SJSA1 (cell line): ENCODE measurements at regions not wholly inside any gene's neighbourhood (a gene's known extent, or its start where the extent isn't known, plus 50 kb on each side); places are given as distances from the start of the nearest gene placed in this dataset.
A peak's percentile ranks its signal among the peaks of the same experiment; 100 is the strongest.
"Not testable (repeated sequence)": the region's sequence is repeated elsewhere in the genome, so short reads cannot be mapped to it uniquely, and the experiment has no call there.

Experiments
- DNase-seq, 2 experiments: peaks; one replicate each; pipeline ENCODE4 v3.0.0-alpha.2; 2015 to 2020; ENCODE audit warnings: low spot score in 2 of 2, low read depth in 1 of 2
- H3K27ac ChIP-seq: fragments of 250-450 bp; sonication (Bioruptor Pico); 2 replicates; pipeline ENCODE4 v1.5.1; 2020; ENCODE audit warnings: mild to moderate bottlenecking, moderate library complexity
- H3K27me3 ChIP-seq: fragments of 250-450 bp; sonication (Bioruptor Pico); replicated peaks from 2 replicates; pipeline ENCODE4 v1.5.1; 2020; ENCODE audit warnings: mild to moderate bottlenecking, moderate library complexity
- H3K36me3 ChIP-seq: fragments of 250-450 bp; sonication (Bioruptor Pico); 2 replicates; pipeline ENCODE4 v1.5.1; 2020; ENCODE audit warnings: mild to moderate bottlenecking
- H3K4me1 ChIP-seq: fragments of 250-450 bp; sonication (Bioruptor Pico); replicated peaks from 2 replicates; pipeline ENCODE4 v1.6.1; 2021; ENCODE audit warnings: mild to moderate bottlenecking
- H3K4me3 ChIP-seq: fragments of 250-450 bp; sonication (Bioruptor Pico); 2 replicates; pipeline ENCODE4 v1.5.1; 2020; ENCODE audit warnings: mild to moderate bottlenecking
- H3K9me3 ChIP-seq: fragments of 250-450 bp; sonication (Bioruptor Pico); replicated peaks from 2 replicates; pipeline ENCODE4 v1.5.1; 2020; ENCODE audit warnings: mild to moderate bottlenecking

- no peaks in the 10 kb centered on the region for H3K9me3 ChIP-seq
- H3K27ac ChIP-seq: no peak overlapping the region
- H3K4me3 ChIP-seq: no peak overlapping the region
- no peaks in the 10 kb centered on the region for H3K36me3 ChIP-seq
- H3K4me1 ChIP-seq: peaks cover 5% of the 10 kb centered on the region; the same call in 1 of the 2 replicates
- no peak for DNase-seq
- no peaks in the 10 kb centered on the region for H3K27me3 ChIP-seq
Measured at GRCh38 chr14:71783088-71783487, 149.1 kb upstream of the RGS6 start.

GRCh38 chr14:71783786-71784185, 148.4 kb upstream of the RGS6 start:
- Histone ChIP-seq H3K36me3 (no peaks in the 10 kb centered on the region), H3K4me1 (peaks cover 5% of the 10 kb centered on the region; the same call in 1 of the 2 replicates), H3K27ac (no peak overlapping the region), H3K9me3 (no peaks in the 10 kb centered on the region), H3K4me3 (no peak overlapping the region), H3K27me3 (no peaks in the 10 kb centered on the region)
- DNase-seq: no peak

DNA sequence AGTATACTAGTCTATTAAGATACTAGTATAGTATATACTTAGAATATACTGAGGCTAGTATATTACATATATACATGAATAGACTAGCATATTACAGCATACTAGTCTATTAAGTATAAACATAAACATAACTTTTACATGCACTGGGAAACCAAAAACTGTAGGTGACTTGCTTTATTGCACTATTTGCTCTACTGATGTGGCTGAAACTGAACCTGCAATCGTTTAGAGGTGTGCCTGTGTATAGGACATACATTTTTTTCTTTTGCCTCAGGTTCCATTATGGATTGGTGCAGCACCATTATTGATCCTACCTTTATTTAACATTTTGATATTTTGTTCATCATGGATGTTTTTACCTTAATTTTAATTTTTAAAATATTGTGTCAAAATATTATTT, 143.2 kb upstream of the RGS6 start:
- Histone ChIP-seq H3K36me3 (no peaks in the 10 kb centered on the region), H3K4me1 (no peaks in the 10 kb centered on the region), H3K9me3 (no peaks in the 10 kb centered on the region), H3K27me3 (no peaks in the 10 kb centered on the region), H3K27ac (no peak overlapping the region), H3K4me3 (no peak overlapping the region)
- DNase-seq: no peak

DNA sequence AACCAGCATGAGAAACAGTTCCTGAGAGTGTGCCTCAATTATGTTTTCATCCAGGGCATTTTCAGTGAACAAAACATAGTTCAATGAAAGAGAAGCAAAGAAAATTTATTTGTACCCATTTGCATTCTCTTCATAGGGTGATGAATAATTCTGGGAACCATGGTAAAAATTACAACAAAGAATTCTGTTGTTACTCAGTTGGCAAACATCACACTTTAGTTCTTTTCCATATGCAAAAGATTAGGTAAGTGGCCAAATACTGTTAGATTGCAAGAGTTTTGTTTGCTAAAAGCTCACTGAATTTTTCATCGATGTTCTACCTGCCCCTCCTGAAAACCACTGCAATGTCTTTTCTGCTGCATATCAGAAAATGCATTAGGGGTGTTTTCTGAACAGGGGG, 132.4 kb upstream of the RGS6 start:
- Histone ChIP-seq H3K4me1 (peaks cover 34% of the 10 kb centered on the region), H3K27ac (no peak overlapping the region), H3K4me3 (no peak overlapping the region), H3K36me3 (no peaks in the 10 kb centered on the region), H3K27me3 (no peaks in the 10 kb centered on the region), H3K9me3 (no peaks in the 10 kb centered on the region)
- DNase-seq: no peak

DNA sequence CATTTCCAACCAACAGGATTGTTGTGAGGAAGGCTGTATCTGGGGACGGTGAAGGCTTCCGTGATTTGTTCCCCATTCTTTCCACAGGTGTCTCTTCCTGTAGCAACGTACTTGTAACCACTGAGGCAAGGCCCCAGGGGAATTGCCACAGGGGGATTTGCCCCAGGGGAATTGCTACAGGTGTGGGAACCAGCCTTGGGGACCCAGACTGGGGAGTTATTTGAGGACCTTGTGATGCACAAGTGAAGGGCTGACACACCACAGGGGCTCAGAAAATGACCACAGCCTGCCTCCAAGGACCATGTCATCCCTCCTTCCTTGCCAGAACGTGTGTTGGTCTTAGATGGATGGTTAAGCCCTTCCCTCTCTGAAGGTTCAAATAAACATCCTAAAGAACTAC, 131.4 kb upstream of the RGS6 start:
- Histone ChIP-seq H3K27me3 (no peaks in the 10 kb centered on the region), H3K4me1 (peaks cover 36% of the 10 kb centered on the region), H3K9me3 (no peaks in the 10 kb centered on the region), H3K36me3 (no peaks in the 10 kb centered on the region), H3K27ac (no peak overlapping the region), H3K4me3 (no peak overlapping the region)
- DNase-seq: no peak

DNA sequence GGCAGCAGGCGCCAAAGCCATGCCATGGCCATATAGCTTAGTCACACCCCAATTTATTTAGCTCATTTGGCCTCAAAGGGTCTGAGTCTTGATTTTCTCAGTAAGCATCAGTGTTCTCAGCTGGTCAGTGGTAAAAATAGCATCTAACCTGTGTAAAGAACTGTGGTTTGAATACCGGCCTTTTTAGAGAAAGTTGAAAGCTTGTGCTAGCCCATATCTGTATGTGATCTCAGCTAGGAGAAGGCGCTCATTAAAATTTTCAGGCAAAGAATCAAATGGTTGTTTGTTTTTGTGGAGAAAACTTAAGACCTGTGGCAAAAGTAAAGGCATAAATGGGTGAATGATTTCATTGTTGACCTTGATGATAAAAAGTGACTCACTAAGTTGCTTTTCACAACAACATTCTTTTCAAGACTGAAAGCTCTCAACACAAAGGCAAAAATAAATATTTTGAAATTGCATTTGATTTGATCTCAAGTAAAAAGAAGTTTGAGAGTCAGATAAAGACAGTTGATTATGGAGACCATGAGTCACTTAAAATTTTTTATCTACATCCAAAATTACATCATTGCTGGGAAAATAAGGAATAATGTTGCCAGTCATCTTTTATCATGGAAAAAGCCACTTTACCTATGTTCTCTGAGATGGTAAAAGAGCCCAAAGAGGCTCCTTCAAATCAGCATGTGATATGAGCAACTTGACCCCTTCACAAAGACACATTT, 128.5 kb upstream of the RGS6 start:
- Histone ChIP-seq H3K36me3 (no peaks in the 10 kb centered on the region), H3K9me3 (no peaks in the 10 kb centered on the region), H3K27me3 (no peaks in the 10 kb centered on the region), H3K4me1 (peaks cover 36% of the 10 kb centered on the region), H3K27ac (peak overlapping the region; percentile 77), H3K4me3 (no peak overlapping the region)
- DNase-seq: peak; percentile 44 to 90

GRCh38 chr14:71804992-71805391, 127.2 kb upstream of the RGS6 start:
- no peak overlapping the region for H3K4me3 ChIP-seq
- DNase-seq: no peak
- no peaks in the 10 kb centered on the region for H3K36me3 ChIP-seq
- H3K27me3 ChIP-seq: no peaks in the 10 kb centered on the region
- H3K27ac ChIP-seq: peak overlapping the region; percentile 77; the same call in 1 of the 2 replicates
- H3K4me1 ChIP-seq: peaks cover 24% of the 10 kb centered on the region
- no peaks in the 10 kb centered on the region for H3K9me3 ChIP-seq

- not testable (repeated sequence) for H3K36me3 ChIP-seq, H3K9me3 ChIP-seq, H3K4me3 ChIP-seq, H3K27me3 ChIP-seq, H3K27ac ChIP-seq
- DNase-seq: peak; percentile 43 to 53
- H3K4me1 ChIP-seq: peaks cover 24% of the 10 kb centered on the region
Measured at GRCh38 chr14:71807049-71807448, 125.2 kb upstream of the RGS6 start.

- not testable (repeated sequence) for H3K9me3 ChIP-seq, H3K27me3 ChIP-seq, H3K27ac ChIP-seq, DNase-seq, H3K36me3 ChIP-seq, H3K4me3 ChIP-seq, H3K4me1 ChIP-seq
Measured at GRCh38 chr14:71810800-71811199, 121.4 kb upstream of the RGS6 start.

DNA sequence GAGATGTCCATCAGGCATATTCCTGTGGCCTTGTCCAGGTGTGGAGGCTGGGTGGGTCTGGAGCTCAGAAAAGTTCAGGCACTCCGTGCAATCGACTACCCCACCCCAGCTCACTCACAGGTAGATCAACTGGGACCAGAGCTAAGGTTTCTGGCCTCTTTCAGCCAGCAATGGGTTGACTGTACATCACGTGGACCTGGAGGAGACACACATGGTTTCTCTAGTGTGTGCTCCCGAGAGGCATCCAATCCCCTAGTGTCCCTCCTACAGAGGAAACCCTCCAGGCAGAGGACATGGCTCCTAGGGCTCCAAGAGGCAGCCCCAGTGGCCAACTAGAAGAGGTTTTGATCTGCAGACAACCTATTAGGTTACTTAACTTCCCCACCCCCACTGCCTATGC, 119.5 kb upstream of the RGS6 start:
- no peaks in the 10 kb centered on the region for H3K4me1 ChIP-seq
- no peak overlapping the region for H3K27ac ChIP-seq
- H3K27me3 ChIP-seq: no peaks in the 10 kb centered on the region; the same call in 1 of the 2 replicates
- no peaks in the 10 kb centered on the region for H3K36me3 ChIP-seq
- no peak overlapping the region for H3K4me3 ChIP-seq
- no peak for DNase-seq
- no peaks in the 10 kb centered on the region for H3K9me3 ChIP-seq

- Histone ChIP-seq H3K27me3 (no peaks in the 10 kb centered on the region; the same call in 1 of the 2 replicates), H3K27ac (no peak overlapping the region), H3K9me3 (no peaks in the 10 kb centered on the region), H3K36me3 (no peaks in the 10 kb centered on the region), H3K4me3 (no peak overlapping the region), H3K4me1 (no peaks in the 10 kb centered on the region)
- no peak for DNase-seq
Measured at GRCh38 chr14:71815110-71815509, 117.1 kb upstream of the RGS6 start.

GRCh38 chr14:71824816-71825215, 107.4 kb upstream of the RGS6 start:
- H3K4me1 ChIP-seq: no peaks in the 10 kb centered on the region

DNA sequence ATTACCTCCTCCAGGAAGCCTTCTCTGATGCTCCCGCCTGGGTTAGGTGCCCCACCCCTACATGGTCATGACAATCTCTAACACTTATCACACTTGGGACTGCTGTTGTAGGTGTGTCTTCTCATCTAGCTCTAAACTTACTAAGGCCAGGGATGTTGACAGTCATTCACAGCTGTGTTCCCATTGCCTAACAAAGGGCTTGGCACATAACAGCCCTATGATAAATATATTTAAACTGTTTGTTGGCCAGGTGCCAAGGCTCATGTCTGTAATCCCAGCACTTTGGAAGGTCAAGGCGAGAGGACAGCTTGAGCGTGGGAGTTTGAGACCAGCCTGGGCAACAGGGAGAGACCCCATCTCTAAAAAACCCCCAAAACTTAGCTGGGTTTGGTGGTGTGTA, 98.8 kb upstream of the RGS6 start:
- Histone ChIP-seq H3K36me3 (no peaks in the 10 kb centered on the region), H3K27me3 (no peaks in the 10 kb centered on the region), H3K4me3 (no peak overlapping the region), H3K9me3 (no peaks in the 10 kb centered on the region), H3K27ac (no peak overlapping the region), H3K4me1 (no peaks in the 10 kb centered on the region)
- DNase-seq: no peak

More at GRCh38 chr14:71824816-71825215, 107.4 kb upstream of the RGS6 start:
- H3K27ac ChIP-seq: no peak overlapping the region
- no peak overlapping the region for H3K4me3 ChIP-seq
- DNase-seq: no peak
- H3K9me3 ChIP-seq: no peaks in the 10 kb centered on the region
- H3K36me3 ChIP-seq: no peaks in the 10 kb centered on the region
- no peaks in the 10 kb centered on the region for H3K27me3 ChIP-seq

GRCh38 chr14:71834284-71835204, 97.7 kb upstream of the RGS6 start:
- Histone ChIP-seq H3K4me3 (no peak overlapping the region), H3K36me3 (no peaks in the 10 kb centered on the region), H3K9me3 (no peaks in the 10 kb centered on the region), H3K27me3 (no peaks in the 10 kb centered on the region), H3K27ac (no peak overlapping the region), H3K4me1 (no peaks in the 10 kb centered on the region)
- DNase-seq: no peak
